Naive B cell (primary cell): ENCODE measurements at regions not wholly inside any gene's neighbourhood (a gene's known extent, or its start where the extent isn't known, plus 50 kb on each side); places are given as distances from the start of the nearest gene placed in this dataset.

Source experiments
- ATAC-seq, 2 donors: fragments of 150-1000 bp; cut with Tn5 transposase; 2 replicates each; pipeline ENCODE4 v1.10.0; 2021; ENCODE audit warnings: low read depth in 2 of 2, mild to moderate bottlenecking in 2 of 2, moderate library complexity in 2 of 2
- DNase-seq: peaks from one replicate; pipeline ENCODE4 v3.0.0; 2022
- H3K27ac Mint-ChIP-seq, 6 donors: one replicate each; pipeline ENCODE4 v1.8.0; 2020 to 2022; ENCODE audit warnings: mild to moderate bottlenecking in 6 of 6, mixed read lengths in 6 of 6, moderate library complexity in 5 of 6, inconsistent platforms in 2 of 6
- H3K27me3 Mint-ChIP-seq, 3 donors: one replicate each; pipeline ENCODE4 v1.8.0; 2021 to 2022; ENCODE audit warnings: mixed read lengths in 3 of 3, mild to moderate bottlenecking in 1 of 3
- H3K36me3 Mint-ChIP-seq, 2 donors: one replicate each; pipeline ENCODE4 v1.8.0; 2020 to 2022; ENCODE audit warnings: mixed read lengths in 2 of 2, inconsistent platforms in 1 of 2, mild to moderate bottlenecking in 1 of 2
- H3K4me1 Mint-ChIP-seq, 3 donors: one replicate each; pipeline ENCODE4 v1.8.0; 2020 to 2022; ENCODE audit warnings: mixed read lengths in 3 of 3, inconsistent platforms in 1 of 3, mild to moderate bottlenecking in 1 of 3, moderate library complexity in 1 of 3
- H3K4me3 Mint-ChIP-seq, 8 donors: one replicate each; pipeline ENCODE4 v1.8.0; 2020 to 2022; ENCODE audit warnings: mild to moderate bottlenecking in 8 of 8, mixed read lengths in 8 of 8, moderate library complexity in 8 of 8, inconsistent platforms in 2 of 8
- H3K9me3 Mint-ChIP-seq, 7 donors: one replicate each; pipeline ENCODE4 v1.8.0; 2020 to 2022; ENCODE audit warnings: mixed read lengths in 7 of 7, mild to moderate bottlenecking in 5 of 7, inconsistent platforms in 2 of 7, moderate library complexity in 1 of 7

GRCh38 chr13:37225414-37226070 lies 120.1 kb upstream of the CSNK1A1L start:
- Mint-ChIP-seq H3K27me3 (no peaks in the 10 kb centered on the region), H3K4me1 (no peaks in the 10 kb centered on the region), H3K9me3 (peaks cover 13 to 43% (median 21%) of the 10 kb centered on the region in 7 donors), H3K27ac (no peak overlapping the region), H3K36me3 (no peaks in the 10 kb centered on the region), H3K4me3 (no peak overlapping the region)
- ATAC-seq (no peak), DNase-seq (no peak)

GRCh38 chr13:37216331-37216730 lies 110.9 kb upstream of the CSNK1A1L start:
- Mint-ChIP-seq H3K36me3 (no peaks in the 10 kb centered on the region), H3K4me1 (no peaks in the 10 kb centered on the region), H3K27ac (no peak overlapping the region), H3K27me3 (no peaks in the 10 kb centered on the region), H3K4me3 (no peak overlapping the region), H3K9me3 (peaks cover 0 to 14% (median 5%) of the 10 kb centered on the region in 7 donors)
- DNase-seq (no peak), ATAC-seq (no peak)

DNA sequence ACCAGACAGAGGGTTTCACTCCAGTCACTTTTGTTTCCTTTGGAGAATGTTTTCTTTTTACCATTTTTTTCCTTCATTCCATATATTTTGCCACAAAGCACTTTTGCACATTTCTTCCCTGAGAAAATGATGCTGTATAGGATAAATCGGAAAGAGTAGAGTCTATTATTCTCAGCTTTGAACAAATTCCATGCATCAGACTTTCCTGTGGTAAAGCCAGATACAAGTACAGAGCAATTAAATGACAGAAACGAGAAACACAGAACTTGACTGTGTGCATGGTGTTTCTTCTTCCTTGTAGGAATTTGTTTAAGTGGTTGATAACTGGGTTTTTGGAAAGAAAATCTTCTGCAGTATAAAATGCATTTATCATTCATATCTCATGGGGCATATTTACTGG lies 107.4 kb upstream of the CSNK1A1L start:
- H3K27ac Mint-ChIP-seq = no peak overlapping the region
- DNase-seq (no peak), ATAC-seq (no peak)
- no peak overlapping the region for H3K4me3 Mint-ChIP-seq
- H3K36me3 Mint-ChIP-seq = no peaks in the 10 kb centered on the region
- no peaks in the 10 kb centered on the region for H3K27me3 Mint-ChIP-seq
- peaks cover 2 to 10% (median 4%) of the 10 kb centered on the region in 7 donors for H3K9me3 Mint-ChIP-seq
- H3K4me1 Mint-ChIP-seq = no peaks in the 10 kb centered on the region

GRCh38 chr13:37211487-37211886 lies 106.0 kb upstream of the CSNK1A1L start:
- H3K9me3 Mint-ChIP-seq = peaks cover 0 to 4% (median 3%) of the 10 kb centered on the region in 7 donors

DNA sequence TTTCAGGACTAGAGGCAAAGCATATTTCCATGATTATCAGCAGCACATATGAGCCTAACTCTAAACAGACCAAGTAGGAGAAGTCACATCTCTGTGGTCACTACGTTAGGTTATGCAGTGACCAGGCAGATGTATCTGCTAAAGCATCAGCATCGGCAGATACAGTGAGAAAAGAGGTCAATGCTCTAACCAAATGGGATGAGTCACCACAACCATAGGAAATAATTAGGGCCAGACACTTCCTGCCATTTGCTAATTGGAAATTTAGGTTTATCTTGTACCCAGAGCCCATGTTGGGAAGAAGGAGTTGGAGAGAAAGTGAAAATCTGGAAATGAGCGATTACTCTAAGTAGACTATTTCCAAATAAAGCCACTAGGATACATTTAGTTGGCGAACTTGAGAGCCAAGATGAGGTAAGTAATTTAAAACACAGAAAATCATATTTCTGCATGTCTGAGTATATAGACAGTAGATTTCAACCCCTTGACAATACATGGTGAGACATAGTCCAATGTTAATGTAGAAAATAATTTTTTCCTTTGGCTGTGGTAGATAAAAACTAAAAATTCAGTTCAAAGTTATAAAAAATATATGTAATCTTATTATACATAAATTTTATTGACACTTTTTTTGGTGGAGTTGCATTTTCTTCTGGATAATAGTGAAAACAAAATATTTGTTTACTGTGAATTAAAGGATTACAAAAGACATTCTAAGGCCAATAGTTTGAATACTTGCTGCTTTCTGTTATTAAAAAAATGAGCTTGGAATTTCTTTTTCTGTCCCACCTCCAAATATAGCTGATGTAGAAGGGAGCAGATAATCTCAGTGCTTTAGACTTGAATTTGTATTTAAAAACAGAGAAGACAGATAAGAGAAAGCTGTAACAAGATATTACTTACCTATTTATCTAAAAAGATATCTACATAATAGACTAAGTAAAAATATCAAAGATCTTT lies 104.4 kb upstream of the CSNK1A1L start:
- Mint-ChIP-seq H3K27me3 (no peaks in the 10 kb centered on the region), H3K27ac (no peak overlapping the region), H3K36me3 (no peaks in the 10 kb centered on the region), H3K4me3 (no peak overlapping the region), H3K4me1 (no peaks in the 10 kb centered on the region), H3K9me3 (peaks cover 0 to 4% (median 0%) of the 10 kb centered on the region in 7 donors)
- no peak for ATAC-seq
- DNase-seq = no peak

More at GRCh38 chr13:37211487-37211886, 106.0 kb upstream of the CSNK1A1L start:
- DNase-seq (no peak), ATAC-seq (no peak)
- Mint-ChIP-seq H3K4me1 (no peaks in the 10 kb centered on the region), H3K27me3 (no peaks in the 10 kb centered on the region), H3K4me3 (no peak overlapping the region), H3K27ac (no peak overlapping the region), H3K36me3 (no peaks in the 10 kb centered on the region)

- DNase-seq (no peak), ATAC-seq (no peak)
- H3K4me3 Mint-ChIP-seq = no peak overlapping the region
- H3K36me3 Mint-ChIP-seq = no peaks in the 10 kb centered on the region
- H3K9me3 Mint-ChIP-seq = peaks cover 0 to 4% (median 0%) of the 10 kb centered on the region in 7 donors
- no peak overlapping the region for H3K27ac Mint-ChIP-seq
- no peaks in the 10 kb centered on the region for H3K27me3 Mint-ChIP-seq
- H3K4me1 Mint-ChIP-seq = no peaks in the 10 kb centered on the region
Observed at GRCh38 chr13:37207691-37208451, 102.4 kb upstream of the CSNK1A1L start.

- Mint-ChIP-seq H3K36me3 (no peaks in the 10 kb centered on the region), H3K27ac (no peak overlapping the region), H3K27me3 (no peaks in the 10 kb centered on the region), H3K9me3 (peaks cover 0 to 4% (median 0%) of the 10 kb centered on the region in 7 donors), H3K4me1 (no peaks in the 10 kb centered on the region), H3K4me3 (no peak overlapping the region)
- DNase-seq (no peak), ATAC-seq (no peak)
Observed at GRCh38 chr13:37202264-37202663, 96.8 kb upstream of the CSNK1A1L start.

- no peak overlapping the region for H3K27ac Mint-ChIP-seq
- peaks cover 0 to 6% (median 0%) of the 10 kb centered on the region in 7 donors for H3K9me3 Mint-ChIP-seq
- H3K27me3 Mint-ChIP-seq = no peaks in the 10 kb centered on the region
- no peak overlapping the region for H3K4me3 Mint-ChIP-seq
- no peak for ATAC-seq
- no peak for DNase-seq
- no peaks in the 10 kb centered on the region for H3K4me1 Mint-ChIP-seq
- no peaks in the 10 kb centered on the region for H3K36me3 Mint-ChIP-seq
Observed at GRCh38 chr13:37201081-37201480, 95.6 kb upstream of the CSNK1A1L start.

GRCh38 chr13:37198629-37199028 lies 93.2 kb upstream of the CSNK1A1L start:
- no peak overlapping the region for H3K27ac Mint-ChIP-seq
- no peaks in the 10 kb centered on the region for H3K36me3 Mint-ChIP-seq
- no peaks in the 10 kb centered on the region for H3K27me3 Mint-ChIP-seq
- ATAC-seq = no peak
- no peak overlapping the region for H3K4me3 Mint-ChIP-seq
- H3K4me1 Mint-ChIP-seq = no peaks in the 10 kb centered on the region
- peaks cover 0 to 6% (median 0%) of the 10 kb centered on the region in 7 donors for H3K9me3 Mint-ChIP-seq
- DNase-seq = no peak

DNA sequence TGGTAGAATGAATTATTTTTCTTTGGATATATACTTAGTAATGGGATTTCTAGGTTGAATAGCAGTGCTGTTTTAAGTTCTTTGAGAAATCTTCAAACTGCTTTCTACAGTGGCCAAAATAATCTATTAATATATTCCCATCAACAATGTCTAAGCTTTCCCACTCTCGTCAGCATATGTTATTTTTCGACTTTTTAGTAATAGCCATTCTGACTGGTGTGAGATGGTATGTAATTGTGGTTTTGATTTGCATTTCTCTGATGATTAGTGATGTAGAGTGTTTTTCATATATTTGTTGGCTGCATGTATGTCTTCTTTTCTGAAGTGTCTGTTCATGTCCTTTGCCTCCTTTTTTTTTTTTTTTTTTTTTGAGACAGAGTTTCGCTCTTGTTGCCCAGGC lies 90.2 kb upstream of the CSNK1A1L start:
- no peak for ATAC-seq
- Mint-ChIP-seq H3K4me3 (no peak overlapping the region), H3K4me1 (no peaks in the 10 kb centered on the region), H3K27ac (no peak overlapping the region), H3K9me3 (peaks cover 0 to 6% (median 0%) of the 10 kb centered on the region in 7 donors), H3K27me3 (no peaks in the 10 kb centered on the region), H3K36me3 (no peaks in the 10 kb centered on the region)
- no peak for DNase-seq

GRCh38 chr13:37194428-37194861 lies 89.0 kb upstream of the CSNK1A1L start:
- H3K9me3 Mint-ChIP-seq = peaks cover under 1 to 8% (median 6%) of the 10 kb centered on the region in 7 donors
- DNase-seq (no peak), ATAC-seq (no peak)
- no peaks in the 10 kb centered on the region for H3K4me1 Mint-ChIP-seq
- H3K4me3 Mint-ChIP-seq = no peak overlapping the region
- H3K36me3 Mint-ChIP-seq = no peaks in the 10 kb centered on the region
- peak overlapping the region in 1 of 6 donors; percentile 77 for H3K27ac Mint-ChIP-seq
- H3K27me3 Mint-ChIP-seq = no peaks in the 10 kb centered on the region

DNA sequence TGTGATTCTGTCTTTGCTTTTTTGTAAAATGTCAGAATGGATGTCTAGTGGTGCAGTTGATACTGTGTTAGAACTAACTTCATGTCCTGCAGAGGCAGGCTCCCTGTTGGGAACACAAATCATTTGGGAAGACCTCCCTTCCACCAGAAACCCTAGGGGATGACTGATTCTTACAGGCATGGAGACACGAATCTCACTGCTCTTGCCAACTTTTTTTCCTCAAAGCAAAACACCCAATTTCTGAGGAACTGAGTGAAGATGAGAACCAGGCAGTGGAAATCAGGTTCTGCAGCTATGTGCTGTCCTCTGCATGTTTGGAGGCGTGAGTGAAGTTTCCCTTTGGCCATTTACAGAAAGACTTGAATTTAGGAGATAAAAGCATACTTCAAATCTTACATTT lies 87.5 kb upstream of the CSNK1A1L start:
- H3K27ac Mint-ChIP-seq = no peak overlapping the region
- ATAC-seq (no peak), DNase-seq (no peak)
- H3K9me3 Mint-ChIP-seq = peaks cover 2 to 11% (median 8%) of the 10 kb centered on the region in 7 donors
- H3K4me3 Mint-ChIP-seq = no peak overlapping the region
- peaks cover 0 to 2% of the 10 kb centered on the region in 2 donors for H3K36me3 Mint-ChIP-seq
- H3K4me1 Mint-ChIP-seq = no peaks in the 10 kb centered on the region
- H3K27me3 Mint-ChIP-seq = no peaks in the 10 kb centered on the region

GRCh38 chr13:37187621-37188020 lies 82.2 kb upstream of the CSNK1A1L start:
- Mint-ChIP-seq H3K27ac (no peak overlapping the region), H3K36me3 (peaks cover 0 to 4% of the 10 kb centered on the region in 2 donors), H3K9me3 (peaks cover 2 to 15% (median 9%) of the 10 kb centered on the region in 7 donors), H3K4me1 (no peaks in the 10 kb centered on the region), H3K27me3 (no peaks in the 10 kb centered on the region), H3K4me3 (no peak overlapping the region)
- ATAC-seq (no peak), DNase-seq (no peak)
